KMS-11 (cell line): ENCODE measurements at regions not wholly inside any gene's neighbourhood (a gene's known extent, or its start where the extent isn't known, plus 50 kb on each side); places are given as distances from the start of the nearest gene placed in this dataset.

ENCODE experiments used
- H2AFZ ChIP-seq: fragments of 200-600 bp; sonication (generic); 2 replicates; pipeline ENCODE4 v1.6.1; 2016; ENCODE audit warnings: antibody characterized with exemption, mixed run types, low read depth
- H3K27ac ChIP-seq: fragments of 200-600 bp; sonication (generic); 2 replicates; pipeline ENCODE4 v1.6.1; 2016; ENCODE audit warnings: mild to moderate bottlenecking, mixed run types
- H3K27me3 ChIP-seq: fragments of 200-600 bp; sonication (generic); 2 replicates; pipeline ENCODE4 v1.6.1; 2017; ENCODE audit warnings: mild to moderate bottlenecking, low read depth, mixed run types, moderate library complexity; ENCODE audit not compliant: insufficient read depth
- H3K36me3 ChIP-seq: fragments of 200-600 bp; sonication (generic); 2 replicates; pipeline ENCODE4 v1.6.1; 2017; ENCODE audit warnings: mild to moderate bottlenecking, mixed run types; ENCODE audit not compliant: insufficient read depth
- H3K4me1 ChIP-seq: fragments of 200-600 bp; sonication (generic); 2 replicates; pipeline ENCODE4 v1.6.1; 2016; ENCODE audit warnings: mild to moderate bottlenecking, low read depth, mixed run types; ENCODE audit not compliant: poor library complexity, severe bottlenecking
- H3K4me2 ChIP-seq: fragments of 200-600 bp; sonication (generic); 2 replicates; pipeline ENCODE4 v1.7.0; 2016; ENCODE audit warnings: mild to moderate bottlenecking, mixed run types
- H3K4me3 ChIP-seq: fragments of 200-600 bp; sonication (generic); IDR thresholded peaks from 2 replicates; pipeline ENCODE4 v1.6.1; 2017; ENCODE audit warnings: low read depth, low read length, mixed read lengths; ENCODE audit not compliant: insufficient read depth
- H3K79me2 ChIP-seq: fragments of 200-600 bp; sonication (generic); 2 replicates; pipeline ENCODE4 v1.6.1; 2016; ENCODE audit warnings: low read depth, mixed run types; ENCODE audit not compliant: insufficient read depth
- H3K9ac ChIP-seq: fragments of 200-600 bp; sonication (generic); 2 replicates; pipeline ENCODE4 v1.6.1; 2016; ENCODE audit warnings: mild to moderate bottlenecking, mixed run types
- H4K20me1 ChIP-seq: fragments of 200-600 bp; sonication (generic); 2 replicates; pipeline ENCODE4 v1.6.1; 2016; ENCODE audit warnings: mild to moderate bottlenecking, mixed run types; ENCODE audit not compliant: insufficient read depth
- CTCF ChIP-seq: fragments of 200-600 bp; sonication (generic); conservative IDR thresholded peaks from 2 replicates; pipeline ENCODE4 v1.6.1; 2017; ENCODE audit warnings: low read depth, mild to moderate bottlenecking, antibody characterized with exemption, low read length, moderate library complexity, mixed read lengths

- no peak overlapping the region for H3K4me3 ChIP-seq
- H3K27me3 ChIP-seq: no peaks in the 10 kb centered on the region
- no peak for TF ChIP-seq CTCF
- no peak overlapping the region for H2AFZ ChIP-seq
- no peak overlapping the region for H3K9ac ChIP-seq
- H3K36me3 ChIP-seq: no peaks in the 10 kb centered on the region
- H3K27ac ChIP-seq: no peak overlapping the region
- H3K4me1 ChIP-seq: no peaks in the 10 kb centered on the region
- H3K79me2 ChIP-seq: no peaks in the 10 kb centered on the region
- no peaks in the 10 kb centered on the region for H4K20me1 ChIP-seq
- no peak overlapping the region for H3K4me2 ChIP-seq
These were observed 247.9 kb downstream of the CMPK2 start for GRCh38 chr2:6617794-6618193.

- Histone ChIP-seq H3K36me3 (no peaks in the 10 kb centered on the region), H4K20me1 (no peaks in the 10 kb centered on the region), H3K9ac (no peak overlapping the region), H2AFZ (no peak overlapping the region), H3K4me2 (no peak overlapping the region), H3K4me3 (no peak overlapping the region), H3K79me2 (no peaks in the 10 kb centered on the region), H3K27ac (no peak overlapping the region), H3K27me3 (no peaks in the 10 kb centered on the region), H3K4me1 (no peaks in the 10 kb centered on the region)
- TF ChIP-seq CTCF: no peak
These were observed 247.5 kb downstream of the CMPK2 start for GRCh38 chr2:6618201-6618600.

- Histone ChIP-seq H2AFZ (no peak overlapping the region), H3K36me3 (no peaks in the 10 kb centered on the region), H3K27me3 (no peaks in the 10 kb centered on the region), H3K4me2 (no peak overlapping the region), H3K79me2 (no peaks in the 10 kb centered on the region), H3K9ac (no peak overlapping the region), H4K20me1 (no peaks in the 10 kb centered on the region), H3K4me1 (no peaks in the 10 kb centered on the region), H3K27ac (no peak overlapping the region), H3K4me3 (no peak overlapping the region)
- no peak for TF ChIP-seq CTCF
These were observed 242.0 kb downstream of the CMPK2 start for GRCh38 chr2:6623746-6624145.

DNA sequence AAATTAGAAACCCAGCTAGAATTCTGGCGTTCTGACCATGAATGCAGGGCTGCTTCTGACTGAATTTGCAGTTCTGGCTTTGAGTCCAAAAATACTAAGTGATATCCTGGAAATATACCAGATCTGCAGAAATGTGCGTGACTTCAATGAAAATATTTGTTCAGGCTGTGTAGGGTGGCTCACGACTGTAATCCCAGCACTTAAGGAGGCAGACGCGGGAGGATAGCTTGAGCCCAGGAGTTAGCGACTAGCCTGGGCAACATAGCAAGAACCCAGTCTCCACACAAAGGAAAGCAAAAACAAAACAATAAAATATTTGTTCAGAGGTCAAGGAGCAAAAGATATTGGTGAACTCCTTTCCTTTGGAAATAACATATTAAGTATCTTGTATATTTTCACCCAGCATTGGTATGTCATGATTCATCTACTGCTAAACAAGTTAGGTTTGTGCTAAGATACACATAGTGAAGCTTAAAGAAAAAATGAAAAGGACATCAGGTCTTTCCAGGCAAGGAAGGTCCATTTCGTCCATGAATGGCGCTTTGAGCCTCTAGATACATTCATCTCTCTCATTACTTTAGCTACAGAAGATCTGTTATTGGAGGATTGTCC, 239.2 kb downstream of the CMPK2 start:
- Histone ChIP-seq H3K4me3 (no peak overlapping the region), H3K9ac (no peak overlapping the region), H3K4me1 (no peaks in the 10 kb centered on the region), H3K36me3 (no peaks in the 10 kb centered on the region), H3K27ac (no peak overlapping the region), H4K20me1 (no peaks in the 10 kb centered on the region), H3K4me2 (no peak overlapping the region), H2AFZ (no peak overlapping the region), H3K79me2 (no peaks in the 10 kb centered on the region), H3K27me3 (no peaks in the 10 kb centered on the region)
- no peak for TF ChIP-seq CTCF
